ENCODE measurements at regions not wholly inside any gene's neighbourhood (a gene's known extent, or its start where the extent isn't known, plus 50 kb on each side); places are given as distances from the start of the nearest gene placed in this dataset.

DNA sequence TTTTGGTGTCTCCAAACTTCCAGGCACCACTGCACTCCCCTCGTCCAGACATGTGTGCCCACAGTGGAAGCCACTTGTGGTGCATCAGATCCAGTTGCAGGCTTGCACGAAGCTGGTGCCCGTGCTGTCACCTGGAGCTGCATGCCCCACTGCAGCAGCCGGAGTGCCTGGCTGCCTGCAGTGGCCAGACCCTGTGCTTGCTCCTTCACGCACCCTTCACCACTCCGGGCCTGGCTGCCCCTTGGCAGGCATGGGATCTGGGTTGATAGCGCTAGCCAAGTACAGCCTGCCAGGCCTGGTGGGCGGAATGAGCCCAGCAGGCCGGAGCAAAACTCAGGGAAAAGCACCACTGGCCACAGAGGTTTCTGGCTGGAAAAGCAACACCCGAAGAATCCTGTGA is 50.2 kb upstream of the SHISA3 start:
- no peak for TF ChIP-seq ZNF423 (CRISPR knock-in tag; IDR thresholded peaks at IDR 0.05)
- TF ChIP-seq, protein P1, sequence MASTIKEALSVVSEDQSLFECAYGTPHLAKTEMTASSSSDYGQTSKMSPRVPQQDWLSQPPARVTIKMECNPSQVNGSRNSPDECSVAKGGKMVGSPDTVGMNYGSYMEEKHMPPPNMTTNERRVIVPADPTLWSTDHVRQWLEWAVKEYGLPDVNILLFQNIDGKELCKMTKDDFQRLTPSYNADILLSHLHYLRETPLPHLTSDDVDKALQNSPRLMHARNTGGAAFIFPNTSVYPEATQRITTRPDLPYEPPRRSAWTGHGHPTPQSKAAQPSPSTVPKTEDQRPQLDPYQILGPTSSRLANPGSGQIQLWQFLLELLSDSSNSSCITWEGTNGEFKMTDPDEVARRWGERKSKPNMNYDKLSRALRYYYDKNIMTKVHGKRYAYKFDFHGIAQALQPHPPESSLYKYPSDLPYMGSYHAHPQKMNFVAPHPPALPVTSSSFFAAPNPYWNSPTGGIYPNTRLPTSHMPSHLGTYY (CRISPR knock-in tag; IDR thresholded peaks at IDR 0.05) = no peak
- no peak for TF ChIP-seq CREM (CRISPR knock-in tag; IDR thresholded peaks at IDR 0.05)
- TF ChIP-seq ESRRA (CRISPR knock-in tag; IDR thresholded peaks at IDR 0.05; ENCODE audit: borderline replicate concordance) = no peak
- no peak for TF ChIP-seq EMX1 (CRISPR knock-in tag; IDR thresholded peaks at IDR 0.05)
- no peak for TF ChIP-seq FOXK1 (CRISPR knock-in tag; IDR thresholded peaks at IDR 0.05)
- no peak for TF ChIP-seq NFATC4 (CRISPR knock-in tag; IDR thresholded peaks at IDR 0.05)
- TF ChIP-seq, protein P2, sequence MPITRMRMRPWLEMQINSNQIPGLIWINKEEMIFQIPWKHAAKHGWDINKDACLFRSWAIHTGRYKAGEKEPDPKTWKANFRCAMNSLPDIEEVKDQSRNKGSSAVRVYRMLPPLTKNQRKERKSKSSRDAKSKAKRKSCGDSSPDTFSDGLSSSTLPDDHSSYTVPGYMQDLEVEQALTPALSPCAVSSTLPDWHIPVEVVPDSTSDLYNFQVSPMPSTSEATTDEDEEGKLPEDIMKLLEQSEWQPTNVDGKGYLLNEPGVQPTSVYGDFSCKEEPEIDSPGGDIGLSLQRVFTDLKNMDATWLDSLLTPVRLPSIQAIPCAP (CRISPR knock-in tag; IDR thresholded peaks at IDR 0.05) = no peak
- TF ChIP-seq, protein P3, sequence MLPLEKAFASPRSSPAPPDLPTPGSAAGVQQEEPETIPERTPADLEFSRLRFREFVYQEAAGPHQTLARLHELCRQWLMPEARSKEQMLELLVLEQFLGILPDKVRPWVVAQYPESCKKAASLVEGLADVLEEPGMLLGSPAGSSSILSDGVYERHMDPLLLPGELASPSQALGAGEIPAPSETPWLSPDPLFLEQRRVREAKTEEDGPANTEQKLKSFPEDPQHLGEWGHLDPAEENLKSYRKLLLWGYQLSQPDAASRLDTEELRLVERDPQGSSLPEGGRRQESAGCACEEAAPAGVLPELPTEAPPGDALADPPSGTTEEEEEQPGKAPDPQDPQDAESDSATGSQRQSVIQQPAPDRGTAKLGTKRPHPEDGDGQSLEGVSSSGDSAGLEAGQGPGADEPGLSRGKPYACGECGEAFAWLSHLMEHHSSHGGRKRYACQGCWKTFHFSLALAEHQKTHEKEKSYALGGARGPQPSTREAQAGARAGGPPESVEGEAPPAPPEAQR (CRISPR knock-in tag; IDR thresholded peaks at IDR 0.05) = no peak
- TF ChIP-seq FOXP1 (CRISPR knock-in tag; IDR thresholded peaks at IDR 0.05; ENCODE audit: borderline replicate concordance) = no peak
- no peak for TF ChIP-seq CBFB (CRISPR knock-in tag; IDR thresholded peaks at IDR 0.05; ENCODE audit: low read depth)
- TF ChIP-seq, protein P4, sequence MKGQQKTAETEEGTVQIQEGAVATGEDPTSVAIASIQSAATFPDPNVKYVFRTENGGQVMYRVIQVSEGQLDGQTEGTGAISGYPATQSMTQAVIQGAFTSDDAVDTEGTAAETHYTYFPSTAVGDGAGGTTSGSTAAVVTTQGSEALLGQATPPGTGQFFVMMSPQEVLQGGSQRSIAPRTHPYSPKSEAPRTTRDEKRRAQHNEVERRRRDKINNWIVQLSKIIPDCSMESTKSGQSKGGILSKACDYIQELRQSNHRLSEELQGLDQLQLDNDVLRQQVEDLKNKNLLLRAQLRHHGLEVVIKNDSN (CRISPR knock-in tag; IDR thresholded peaks at IDR 0.05) = no peak
- ChIA-PET CTCF (interaction anchor here (0.9 kb wide), 1 partner anchor 51 kb away, joined by 3 read pairs; no protein-coding TSS in a partner anchor), POLR2A (no interaction called here)
- Mint-ChIP-seq H3K27me3 (ENCODE audit: low read depth) (peaks cover 2% of the 10 kb centered on the region; the same call in 1 of the 2 replicates), H3K27ac (no peak overlapping the region), H3K9me3 (no peaks in the 10 kb centered on the region), H3K4me3 (no peak overlapping the region), H3K4me1 (peaks cover 26% of the 10 kb centered on the region), H3K36me3 (no peaks in the 10 kb centered on the region)
- ATAC-seq = no peak
- no peak for DNase-seq (ENCODE audit: low spot score)

Measured in WTC11 (cell line).